ENCODE measurements at regions not wholly inside any gene's neighbourhood (a gene's known extent, or its start where the extent isn't known, plus 50 kb on each side); places are given as distances from the start of the nearest gene placed in this dataset.
"Not testable (repeated sequence)": the region's sequence is repeated elsewhere in the genome, so short reads cannot be mapped to it uniquely, and the experiment has no call there.

- H3K27ac ChIP-seq (ENCODE audit: low read depth, low read length); H3K79me2 ChIP-seq (ENCODE audit: control insufficient read depth in 1 of 2, insufficient read depth in 2 of 2, low read length in 2 of 2); H4K5ac ChIP-seq (ENCODE audit: insufficient read length, low read depth, low read length); H3K79me1 ChIP-seq (ENCODE audit: low read depth, low read length); H3K36me3 ChIP-seq (ENCODE audit: control insufficient read depth in 2 of 4, insufficient read depth in 4 of 4, low read length in 3 of 4); H2AK5ac ChIP-seq (ENCODE audit: low read depth, low read length); H3K56ac ChIP-seq (replicated peaks; ENCODE audit: insufficient read length, low read depth, low read length); H3K4me3 ChIP-seq (ENCODE audit: extremely low read depth in 1 of 4, insufficient read depth in 2 of 4, low read depth in 3 of 4, low read length in 4 of 4); H3K27me3 ChIP-seq (replicated peaks in 1 of 4; ENCODE audit: control insufficient read depth in 3 of 4, extremely low read depth in 1 of 4, insufficient read depth in 3 of 4, low read length in 3 of 4); H2BK20ac ChIP-seq (ENCODE audit: low read length); H3K18ac ChIP-seq (ENCODE audit: extremely low read depth, low read length); H2BK120ac ChIP-seq (replicated peaks; ENCODE audit: low read depth, low read length); H2BK15ac ChIP-seq (ENCODE audit: low read length); H4K91ac ChIP-seq (replicated peaks; ENCODE audit: insufficient read length, low read length); H4K20me1 ChIP-seq (replicated peaks in 1 of 2; ENCODE audit: control insufficient read depth in 1 of 2, insufficient read depth in 2 of 2, low read length in 2 of 2); H3K23me2 ChIP-seq (ENCODE audit: low read depth, low read length); H3K9ac ChIP-seq (replicated peaks in 1 of 4; ENCODE audit: extremely low read depth in 1 of 4, low read depth in 3 of 4, low read length in 3 of 4); H3K23ac ChIP-seq (ENCODE audit: insufficient read length); H3K4me2 ChIP-seq (ENCODE audit: insufficient read depth in 1 of 2, low read depth in 2 of 2, low read length in 2 of 2); H3K9me3 ChIP-seq (ENCODE audit: insufficient read depth in 2 of 2, low read depth in 1 of 2, low read length in 1 of 2); FAIRE-seq; H4K8ac ChIP-seq (ENCODE audit: extremely low read depth, insufficient read depth, low read length); H3K4ac ChIP-seq (replicated peaks; ENCODE audit: insufficient read length, low read depth, low read length); DNase-seq (ENCODE audit: low read depth in 1 of 2, low spot score in 2 of 2); H3K4me1 ChIP-seq (replicated peaks in 1 of 4; ENCODE audit: control insufficient read depth in 3 of 4, insufficient read depth in 4 of 4, low read length in 3 of 4); H2BK5ac ChIP-seq (ENCODE audit: low read depth, low read length); H2BK12ac ChIP-seq (ENCODE audit: low read depth, low read length); H3K14ac ChIP-seq (ENCODE audit: insufficient read length): not testable (repeated sequence)
- CTCF ChIA-PET (ENCODE audit: partially characterized antibody), result interaction anchor here (1.2 kb wide), 1 partner anchor 10 kb away, joined by 3 read pairs; no protein-coding TSS in a partner anchor
- 0 out of 2 replicates have a peak overlapping the region, but pooled peaks have one; percentile 24 for H2AFZ ChIP-seq (ENCODE audit: low read length)
- WGBS, 2 experiments (ENCODE audit: extremely low coverage in 1 of 2, insufficient coverage in 1 of 2, insufficient read length in 1 of 2, insufficient replicate concordance in 2 of 2, low coverage in 1 of 2, low lambda C conversion rate in 2 of 2, missing lambda C conversion rate in 1 of 2), result 85% methylated on average over 17 of the region's 17 CpGs; no CpG with 5 or more reads in 1 of the 2 experiments
- POLR2A ChIA-PET (ENCODE audit: partially characterized antibody), result interaction anchor here (0.7 kb wide), 1 partner anchor 63 kb away, joined by 3 read pairs; no protein-coding TSS in a partner anchor
Observed at GRCh38 chr6:104670834-104671590, 188.7 kb downstream of the HACE1 start.

Measured in H1 (cell line).